ENCODE measurements at regions not wholly inside any gene's neighbourhood (a gene's known extent, or its start where the extent isn't known, plus 50 kb on each side); places are given as distances from the start of the nearest gene placed in this dataset.

DNA sequence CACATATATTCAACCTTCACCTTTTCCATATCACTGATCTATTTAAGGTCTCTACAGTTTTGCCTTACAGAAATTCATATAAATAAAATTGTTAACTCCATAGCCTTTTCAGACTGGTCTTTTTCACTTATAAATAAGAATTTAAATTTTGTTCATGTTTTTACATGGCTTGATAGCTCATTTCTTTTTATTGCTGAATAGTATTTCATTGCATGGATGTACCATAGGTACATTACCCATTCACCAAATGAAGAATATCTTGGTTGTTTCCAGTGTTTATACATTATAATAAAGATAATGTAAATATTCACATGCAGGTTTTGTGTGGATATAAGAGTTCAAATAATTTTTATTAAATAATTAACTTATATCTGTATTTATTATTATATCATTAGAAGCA, 1765.0 kb downstream of the OTOL1 start:
- Histone ChIP-seq H3K27me3 (ENCODE audit: control insufficient read depth in 2 of 2, insufficient read depth in 2 of 2, low read length in 2 of 2) (no peaks in the 10 kb centered on the region), H4K20me1 (ENCODE audit: insufficient read depth, low read length) (no peaks in the 10 kb centered on the region), H3K4me3 (replicated peaks in 1 of 3; ENCODE audit: low read depth in 2 of 3, low read length in 3 of 3) (no peak overlapping the region), H3K9me3 (replicated peaks in 1 of 2; ENCODE audit: control insufficient read depth in 1 of 2, insufficient read depth in 1 of 2, low read length in 2 of 2) (no peaks in the 10 kb centered on the region), H3K4me1 (ENCODE audit: control insufficient read depth in 1 of 2, insufficient read depth in 2 of 2, low read length in 2 of 2) (no peaks in the 10 kb centered on the region), H3K36me3 (replicated peaks in 1 of 2; ENCODE audit: control insufficient read depth in 1 of 2, insufficient read depth in 2 of 2, low read length in 2 of 2) (no peaks in the 10 kb centered on the region), H3K9ac (ENCODE audit: insufficient read depth, low read length, poor library complexity, severe bottlenecking) (no peak overlapping the region), H3K27ac (ENCODE audit: low read depth in 1 of 2, low read length in 2 of 2) (no peak overlapping the region), H3K79me2 (ENCODE audit: insufficient read depth, low read length) (no peaks in the 10 kb centered on the region), H3K4me2 (replicated peaks; ENCODE audit: extremely low read depth, low read length, poor library complexity, severe bottlenecking) (no peak overlapping the region), H2AFZ (ENCODE audit: insufficient read depth, low read depth, low read length, poor library complexity, severe bottlenecking) (no peak overlapping the region)
- H3K4me3 Mint-ChIP-seq = no peak overlapping the region
- H3K27me3 Mint-ChIP-seq (ENCODE audit: low read depth in 3 of 3) = no peaks in the 10 kb centered on the region
- H3K27ac Mint-ChIP-seq = no peak overlapping the region
- H3K36me3 Mint-ChIP-seq = no peaks in the 10 kb centered on the region
- H3K4me1 Mint-ChIP-seq = no peaks in the 10 kb centered on the region
- no peak for TF ChIP-seq CTCF (IDR thresholded peaks at IDR 0.05)
- DNase-seq = no peak
- H3K9me3 Mint-ChIP-seq = no peaks in the 10 kb centered on the region
- intact Hi-C loops (cut with micrococcal nuclease) = no loop called here

DNA sequence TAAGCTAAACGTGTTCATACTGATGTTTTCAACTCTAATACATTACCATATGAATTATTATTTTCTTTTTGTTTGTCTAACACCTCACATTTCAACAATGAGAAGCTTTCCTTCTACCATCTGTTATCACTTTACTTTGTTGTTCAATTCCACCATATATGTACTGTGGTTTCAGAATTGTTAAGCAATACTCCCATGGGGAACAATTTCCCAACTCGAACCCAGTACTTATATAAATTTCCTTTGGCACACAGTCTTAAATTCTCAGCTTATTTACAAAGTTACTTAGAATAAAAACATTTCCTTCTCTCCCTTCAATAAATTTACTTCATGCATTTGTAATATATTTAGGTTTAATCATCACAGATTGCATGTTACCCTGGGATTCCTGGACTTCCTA, 1764.4 kb downstream of the OTOL1 start:
- Mint-ChIP-seq H3K4me1 (no peaks in the 10 kb centered on the region), H3K9me3 (no peaks in the 10 kb centered on the region), H3K27ac (no peak overlapping the region), H3K4me3 (no peak overlapping the region), H3K27me3 (ENCODE audit: low read depth in 3 of 3) (no peaks in the 10 kb centered on the region), H3K36me3 (no peaks in the 10 kb centered on the region)
- Histone ChIP-seq H3K4me1 (ENCODE audit: control insufficient read depth in 1 of 2, insufficient read depth in 2 of 2, low read length in 2 of 2) (no peaks in the 10 kb centered on the region), H2AFZ (ENCODE audit: insufficient read depth, low read depth, low read length, poor library complexity, severe bottlenecking) (no peak overlapping the region), H3K9me3 (replicated peaks in 1 of 2; ENCODE audit: control insufficient read depth in 1 of 2, insufficient read depth in 1 of 2, low read length in 2 of 2) (no peaks in the 10 kb centered on the region), H3K36me3 (replicated peaks in 1 of 2; ENCODE audit: control insufficient read depth in 1 of 2, insufficient read depth in 2 of 2, low read length in 2 of 2) (no peaks in the 10 kb centered on the region), H3K27ac (ENCODE audit: low read depth in 1 of 2, low read length in 2 of 2) (no peak overlapping the region), H4K20me1 (ENCODE audit: insufficient read depth, low read length) (no peaks in the 10 kb centered on the region), H3K9ac (ENCODE audit: insufficient read depth, low read length, poor library complexity, severe bottlenecking) (no peak overlapping the region), H3K4me3 (replicated peaks in 1 of 3; ENCODE audit: low read depth in 2 of 3, low read length in 3 of 3) (no peak overlapping the region), H3K79me2 (ENCODE audit: insufficient read depth, low read length) (no peaks in the 10 kb centered on the region), H3K27me3 (ENCODE audit: control insufficient read depth in 2 of 2, insufficient read depth in 2 of 2, low read length in 2 of 2) (no peaks in the 10 kb centered on the region), H3K4me2 (replicated peaks; ENCODE audit: extremely low read depth, low read length, poor library complexity, severe bottlenecking) (no peak overlapping the region)
- no peak for TF ChIP-seq CTCF (IDR thresholded peaks at IDR 0.05)
- intact Hi-C loops (cut with micrococcal nuclease) = no loop called here
- no peak for DNase-seq
- WGBS (ENCODE audit: insufficient coverage) = no CpG with 5 or more reads among the region's 2 CpGs

Measured in CD14-positive monocyte (primary cell).